ENCODE measurements at regions not wholly inside any gene's neighbourhood (a gene's known extent, or its start where the extent isn't known, plus 50 kb on each side); places are given as distances from the start of the nearest gene placed in this dataset.

DNA sequence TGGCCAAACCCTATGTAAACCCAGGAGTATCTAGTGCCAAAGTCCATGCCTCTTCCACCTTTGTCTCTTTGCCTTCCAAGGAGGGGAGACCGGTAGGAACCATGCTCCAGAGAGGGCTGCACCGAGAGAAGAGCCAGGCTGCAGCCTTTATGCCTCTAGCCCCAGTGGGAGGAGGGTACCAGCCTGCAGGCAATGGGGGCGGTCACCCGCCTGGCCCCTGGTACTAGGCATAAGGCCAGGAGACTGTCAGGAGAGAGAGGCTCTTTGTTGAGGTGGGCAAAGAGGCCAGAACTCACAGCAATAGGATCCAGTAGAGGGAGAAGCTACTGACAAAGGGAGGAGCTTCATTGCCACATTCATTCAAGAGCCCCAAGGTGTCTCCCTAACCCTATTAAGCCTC lies 146.6 kb upstream of the PDE1C start:
- H3K9me1 ChIP-seq (ENCODE audit: control insufficient read depth, extremely low read depth, insufficient read depth, low read length): no peaks in the 10 kb centered on the region
- no peak overlapping the region for H3K27ac ChIP-seq (ENCODE audit: control insufficient read depth, insufficient read depth, low read length)
- DNase-seq (ENCODE audit: low read depth, low spot score) (no peak), FAIRE-seq (no peak)
- H3K4me2 ChIP-seq (ENCODE audit: control insufficient read depth, extremely low read depth, insufficient read depth, low read depth, low read length): no peak overlapping the region
- H3K4me1 ChIP-seq (ENCODE audit: control insufficient read depth, extremely low read depth, insufficient read depth, low read length): no peaks in the 10 kb centered on the region
- H3K27me3 ChIP-seq (ENCODE audit: control insufficient read depth, extremely low read depth, insufficient read depth, low read length): no peaks in the 10 kb centered on the region
- TF ChIP-seq, protein P1, sequence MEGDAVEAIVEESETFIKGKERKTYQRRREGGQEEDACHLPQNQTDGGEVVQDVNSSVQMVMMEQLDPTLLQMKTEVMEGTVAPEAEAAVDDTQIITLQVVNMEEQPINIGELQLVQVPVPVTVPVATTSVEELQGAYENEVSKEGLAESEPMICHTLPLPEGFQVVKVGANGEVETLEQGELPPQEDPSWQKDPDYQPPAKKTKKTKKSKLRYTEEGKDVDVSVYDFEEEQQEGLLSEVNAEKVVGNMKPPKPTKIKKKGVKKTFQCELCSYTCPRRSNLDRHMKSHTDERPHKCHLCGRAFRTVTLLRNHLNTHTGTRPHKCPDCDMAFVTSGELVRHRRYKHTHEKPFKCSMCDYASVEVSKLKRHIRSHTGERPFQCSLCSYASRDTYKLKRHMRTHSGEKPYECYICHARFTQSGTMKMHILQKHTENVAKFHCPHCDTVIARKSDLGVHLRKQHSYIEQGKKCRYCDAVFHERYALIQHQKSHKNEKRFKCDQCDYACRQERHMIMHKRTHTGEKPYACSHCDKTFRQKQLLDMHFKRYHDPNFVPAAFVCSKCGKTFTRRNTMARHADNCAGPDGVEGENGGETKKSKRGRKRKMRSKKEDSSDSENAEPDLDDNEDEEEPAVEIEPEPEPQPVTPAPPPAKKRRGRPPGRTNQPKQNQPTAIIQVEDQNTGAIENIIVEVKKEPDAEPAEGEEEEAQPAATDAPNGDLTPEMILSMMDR (optimal IDR thresholded peaks at IDR 0.05 in 1 of 3, IDR thresholded peaks at IDR 0.05 in 1 of 3, conservative IDR thresholded peaks at IDR 0.05 in 1 of 3; ENCODE audit: extremely low read depth in 1 of 3, insufficient read depth in 2 of 3, low read length in 3 of 3): no peak
- TF ChIP-seq EZH2 (IDR thresholded peaks at IDR 0.05; ENCODE audit: low read length): no peak
- no peak overlapping the region for H2AFZ ChIP-seq (ENCODE audit: control insufficient read depth, low read length)
- no peaks in the 10 kb centered on the region for H4K20me1 ChIP-seq (ENCODE audit: control insufficient read depth, extremely low read depth, insufficient read depth, low read length)
- H3K36me3 ChIP-seq (ENCODE audit: control insufficient read depth in 2 of 2, extremely low read depth in 1 of 2, insufficient read depth in 2 of 2, low read length in 2 of 2): no peaks in the 10 kb centered on the region
- H3K79me2 ChIP-seq (ENCODE audit: control insufficient read depth, insufficient read depth, low read length): no peaks in the 10 kb centered on the region
- no peak overlapping the region for H3K9ac ChIP-seq (ENCODE audit: control insufficient read depth, extremely low read depth, insufficient read depth, low read length)
- no peak overlapping the region for H3K4me3 ChIP-seq (ENCODE audit: control insufficient read depth in 2 of 3, extremely low read depth in 1 of 3, insufficient read depth in 2 of 3, low read depth in 1 of 3, low read length in 3 of 3)
- H3K9me3 ChIP-seq (ENCODE audit: control insufficient read depth, low read depth, low read length): no peaks in the 10 kb centered on the region
- dilution Hi-C loops (cut with MboI; ENCODE audit: extremely low pct_ligation_motif_present, low sequenced_read_pairs): no loop called here

DNA sequence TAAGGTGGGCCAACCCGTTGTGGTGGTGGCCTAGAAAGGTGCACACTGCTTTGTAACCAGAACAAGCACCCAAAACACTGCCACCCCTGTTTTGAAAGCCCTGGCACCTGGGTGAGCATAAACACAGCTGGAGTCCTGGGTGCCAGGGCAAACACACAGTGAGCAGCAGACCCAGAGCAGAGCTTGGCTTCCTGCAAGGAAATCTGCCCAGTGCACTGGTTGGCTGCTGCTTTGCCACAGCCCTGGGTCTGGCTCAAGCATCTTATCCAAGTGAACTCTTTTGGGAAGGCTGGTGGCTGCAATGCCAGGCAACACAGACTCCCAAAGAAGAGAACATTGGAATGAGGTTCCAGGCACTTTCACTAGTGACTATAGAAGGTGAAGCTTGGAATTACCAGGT lies 145.5 kb upstream of the PDE1C start:
- Histone ChIP-seq H3K27me3 (ENCODE audit: control insufficient read depth, extremely low read depth, insufficient read depth, low read length) (no peaks in the 10 kb centered on the region), H3K36me3 (ENCODE audit: control insufficient read depth in 2 of 2, extremely low read depth in 1 of 2, insufficient read depth in 2 of 2, low read length in 2 of 2) (no peaks in the 10 kb centered on the region), H2AFZ (ENCODE audit: control insufficient read depth, low read length) (no peak overlapping the region), H3K9me1 (ENCODE audit: control insufficient read depth, extremely low read depth, insufficient read depth, low read length) (no peaks in the 10 kb centered on the region), H3K9me3 (ENCODE audit: control insufficient read depth, low read depth, low read length) (no peaks in the 10 kb centered on the region), H3K79me2 (ENCODE audit: control insufficient read depth, insufficient read depth, low read length) (no peaks in the 10 kb centered on the region), H3K4me3 (ENCODE audit: control insufficient read depth in 2 of 3, extremely low read depth in 1 of 3, insufficient read depth in 2 of 3, low read depth in 1 of 3, low read length in 3 of 3) (no peak overlapping the region), H3K4me2 (ENCODE audit: control insufficient read depth, extremely low read depth, insufficient read depth, low read depth, low read length) (no peak overlapping the region), H3K9ac (ENCODE audit: control insufficient read depth, extremely low read depth, insufficient read depth, low read length) (no peak overlapping the region), H3K4me1 (ENCODE audit: control insufficient read depth, extremely low read depth, insufficient read depth, low read length) (no peaks in the 10 kb centered on the region), H4K20me1 (ENCODE audit: control insufficient read depth, extremely low read depth, insufficient read depth, low read length) (no peaks in the 10 kb centered on the region), H3K27ac (ENCODE audit: control insufficient read depth, insufficient read depth, low read length) (no peak overlapping the region)
- dilution Hi-C loops (cut with MboI; ENCODE audit: extremely low pct_ligation_motif_present, low sequenced_read_pairs): no loop called here
- FAIRE-seq (no peak), DNase-seq (ENCODE audit: low read depth, low spot score) (no peak)
- TF ChIP-seq, protein P1 (optimal IDR thresholded peaks at IDR 0.05 in 1 of 3, IDR thresholded peaks at IDR 0.05 in 1 of 3, conservative IDR thresholded peaks at IDR 0.05 in 1 of 3; ENCODE audit: extremely low read depth in 1 of 3, insufficient read depth in 2 of 3, low read length in 3 of 3): no peak
- no peak for TF ChIP-seq EZH2 (IDR thresholded peaks at IDR 0.05; ENCODE audit: low read length)
